Left lung (tissue), 4 donors: ENCODE measurements at regions not wholly inside any gene's neighbourhood (a gene's known extent, or its start where the extent isn't known, plus 50 kb on each side); places are given as distances from the start of the nearest gene placed in this dataset.

Experiments used
- ATAC-seq: fragments of 200-7000 bp; cut with Tn5 transposase; one replicate; pipeline ENCODE4 v1.9.1; 2020; ENCODE audit warnings: moderate library complexity
- DNase-seq, 4 donors: peaks; one replicate each; pipeline ENCODE4 v3.0.0-alpha.2; 2013 to 2020
- H3K27ac ChIP-seq, 2 donors: fragments of 200-600 bp; sonication (generic) in 1 of 2; one replicate each; pipeline versions ENCODE4 v1.5.0 to v1.8.0; 2020 to 2021
- H3K27me3 ChIP-seq, 2 donors: fragments of 200-600 bp; sonication (generic) in 1 of 2; one replicate each; pipeline versions ENCODE4 v1.5.0 to v1.8.0; 2020 to 2021
- H3K36me3 ChIP-seq, 2 donors: fragments of 200-600 bp; sonication (generic) in 1 of 2; one replicate each; pipeline versions ENCODE4 v1.5.0 to v1.8.0; 2020 to 2021
- H3K4me1 ChIP-seq, 2 donors: fragments of 200-600 bp; one replicate each; pipeline ENCODE4 v1.8.0; 2021
- H3K4me3 ChIP-seq, 2 donors: fragments of 200-600 bp; sonication (generic) in 1 of 2; one replicate each; pipeline versions ENCODE4 v1.5.0 to v1.8.0; 2020 to 2021; ENCODE audit warnings: mild to moderate bottlenecking in 1 of 2
- H3K9me3 ChIP-seq, 2 donors: fragments of 200-600 bp; sonication (generic) in 1 of 2; one replicate each; pipeline versions ENCODE4 v1.5.0 to v1.8.0; 2020 to 2021
- CTCF ChIP-seq, 2 donors: fragments of 200-600 bp; sonication (generic) in 1 of 2; IDR thresholded peaks; one replicate each; pipeline versions ENCODE4 v1.5.0 to v1.8.0; 2021; ENCODE audit warnings: antibody characterized with exemption in 2 of 2
- intact Hi-C, 2 donors: fragments of 100-400 bp; cut with DNase I; formaldehyde crosslinking; loops; one replicate each; pipeline versions ENCODE4 v1.11.2 to v1.14.2; 2022
- donor health status: DM: no; HTN: yes; CAD: no.
- donor health status: DM: no; HTN: no; CAD: no.

- intact Hi-C loops: no loop called here
- Histone ChIP-seq H3K4me3 (no peak overlapping the region), H3K4me1 (no peaks in the 10 kb centered on the region), H3K27me3 (no peaks in the 10 kb centered on the region), H3K27ac (no peak overlapping the region), H3K36me3 (no peaks in the 10 kb centered on the region), H3K9me3 (no peaks in the 10 kb centered on the region)
- no peak for TF ChIP-seq CTCF (IDR thresholded peaks at IDR 0.05)
- peak; percentile 97 for ATAC-seq
- peak in 3 of 4 donors; percentile 35 to 70 (median 67) for DNase-seq
These were observed 63.4 kb upstream of the RAB3GAP2 start for GRCh38 chr1:220335668-220336067.

DNA sequence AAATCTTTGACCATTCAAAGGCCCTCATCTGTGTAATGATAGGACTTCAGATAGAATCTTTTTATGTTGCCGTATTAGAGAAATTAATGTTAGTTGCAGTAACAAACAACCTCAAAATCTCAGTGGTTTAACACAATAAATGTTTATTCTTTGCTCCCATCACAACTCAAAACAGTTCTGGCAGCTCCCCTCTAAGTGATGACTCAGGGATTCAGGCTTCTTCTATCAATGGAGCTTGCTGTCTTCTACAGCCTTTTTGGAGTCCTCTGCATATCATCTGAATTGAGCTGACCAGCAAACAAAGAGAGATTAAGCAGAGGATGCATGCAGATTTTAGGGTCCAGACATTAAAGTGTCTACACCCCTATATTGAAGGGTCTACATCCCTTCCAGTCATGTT, 59.1 kb upstream of the RAB3GAP2 start:
- Histone ChIP-seq H3K27ac (no peak overlapping the region), H3K4me3 (no peak overlapping the region), H3K36me3 (no peaks in the 10 kb centered on the region), H3K9me3 (no peaks in the 10 kb centered on the region), H3K27me3 (no peaks in the 10 kb centered on the region), H3K4me1 (no peaks in the 10 kb centered on the region)
- intact Hi-C loops: no loop called here
- TF ChIP-seq CTCF (IDR thresholded peaks at IDR 0.05): no peak
- DNase-seq (no peak), ATAC-seq (no peak)

GRCh38 chr1:220330265-220330664, 58.0 kb upstream of the RAB3GAP2 start:
- Histone ChIP-seq H3K27ac (no peak overlapping the region), H3K4me3 (no peak overlapping the region), H3K36me3 (no peaks in the 10 kb centered on the region), H3K27me3 (no peaks in the 10 kb centered on the region), H3K4me1 (no peaks in the 10 kb centered on the region), H3K9me3 (no peaks in the 10 kb centered on the region)
- intact Hi-C loops: no loop called here
- DNase-seq (peak in 1 of 4 donors; percentile 52), ATAC-seq (no peak)
- TF ChIP-seq CTCF (IDR thresholded peaks at IDR 0.05): no peak

- intact Hi-C loops: no loop called here
- Histone ChIP-seq H3K27ac (no peak overlapping the region), H3K36me3 (no peaks in the 10 kb centered on the region), H3K4me3 (no peak overlapping the region), H3K9me3 (no peaks in the 10 kb centered on the region), H3K4me1 (no peaks in the 10 kb centered on the region), H3K27me3 (no peaks in the 10 kb centered on the region)
- ATAC-seq: no peak
- no peak for DNase-seq
- TF ChIP-seq CTCF (IDR thresholded peaks at IDR 0.05): no peak
These were observed 54.9 kb upstream of the RAB3GAP2 start for GRCh38 chr1:220327106-220327505.

DNA sequence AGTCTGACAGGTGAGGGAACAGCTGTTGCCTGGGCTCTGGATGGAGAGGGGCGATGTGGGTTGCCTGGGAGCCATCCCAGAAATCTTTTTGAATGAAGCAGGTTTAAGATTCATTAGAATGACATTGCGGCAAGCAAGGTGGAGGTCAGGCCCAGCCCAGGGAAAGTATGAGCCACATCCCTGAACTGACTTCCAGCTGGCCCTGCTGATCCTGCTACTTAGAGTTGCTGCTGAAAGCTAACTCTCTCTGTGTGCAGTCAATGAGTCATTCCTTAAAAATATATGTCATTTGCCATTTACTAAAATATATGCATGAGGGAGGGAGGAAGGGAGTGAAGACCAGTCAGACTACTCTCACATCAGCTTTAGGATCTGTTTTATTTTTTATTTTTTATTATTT, 54.3 kb upstream of the RAB3GAP2 start:
- intact Hi-C loops: no loop called here
- H3K27ac ChIP-seq: no peak overlapping the region
- no peak for TF ChIP-seq CTCF (IDR thresholded peaks at IDR 0.05)
- no peaks in the 10 kb centered on the region for H3K4me1 ChIP-seq
- no peaks in the 10 kb centered on the region for H3K27me3 ChIP-seq
- no peak for ATAC-seq
- DNase-seq: no peak
- H3K36me3 ChIP-seq: no peaks in the 10 kb centered on the region
- no peak overlapping the region for H3K4me3 ChIP-seq
- H3K9me3 ChIP-seq: no peaks in the 10 kb centered on the region
